AG09309 (cell line): ENCODE measurements at regions not wholly inside any gene's neighbourhood (a gene's known extent, or its start where the extent isn't known, plus 50 kb on each side); places are given as distances from the start of the nearest gene placed in this dataset.
"Not testable (repeated sequence)": the region's sequence is repeated elsewhere in the genome, so short reads cannot be mapped to it uniquely, and the experiment has no call there.

Experiments used
- DNase-seq: peaks from one replicate; pipeline ENCODE4 v3.0.0-alpha.2; 2010; ENCODE audit warnings: low read depth
- H3K4me3 ChIP-seq: 2 replicates; pipeline ENCODE4 v1.5.1; 2011; ENCODE audit warnings: mild to moderate bottlenecking, low read depth, low read length, moderate library complexity; ENCODE audit not compliant: control insufficient read depth
- CTCF ChIP-seq: IDR thresholded peaks from 2 replicates; pipeline ENCODE4 v1.5.1; 2011; ENCODE audit warnings: mild to moderate bottlenecking, low read depth, low read length, inconsistent platforms; ENCODE audit not compliant: insufficient read depth, control insufficient read depth; ENCODE audit errors: missing control alignments

- H3K4me3 ChIP-seq: no peak overlapping the region
- no peak for TF ChIP-seq CTCF
- DNase-seq: no peak
Observed at GRCh38 chr4:97072666-97073065, 1070.6 kb downstream of the STPG2 start.

- no peak for TF ChIP-seq CTCF
- no peak overlapping the region for H3K4me3 ChIP-seq
- DNase-seq: no peak
Observed at GRCh38 chr4:97073194-97073593, 1070.1 kb downstream of the STPG2 start.

GRCh38 chr4:97074531-97074930, 1068.7 kb downstream of the STPG2 start:
- no peak overlapping the region for H3K4me3 ChIP-seq
- TF ChIP-seq CTCF: no peak
- no peak for DNase-seq

- TF ChIP-seq CTCF: no peak
- H3K4me3 ChIP-seq: no peak overlapping the region
- DNase-seq: no peak
Observed at GRCh38 chr4:97081951-97082350, 1061.3 kb downstream of the STPG2 start.

- not testable (repeated sequence) for DNase-seq, H3K4me3 ChIP-seq
Observed at GRCh38 chr4:97097036-97097435, 1046.2 kb downstream of the STPG2 start.

GRCh38 chr4:97101171-97101570, 1042.1 kb downstream of the STPG2 start:
- H3K4me3 ChIP-seq, DNase-seq: not testable (repeated sequence)

- no peak overlapping the region for H3K4me3 ChIP-seq
- no peak for TF ChIP-seq CTCF
- no peak for DNase-seq
Observed at GRCh38 chr4:97103252-97103651, 1040.0 kb downstream of the STPG2 start.

- no peak for TF ChIP-seq CTCF
- no peak overlapping the region for H3K4me3 ChIP-seq
- no peak for DNase-seq
Observed at GRCh38 chr4:97104006-97104405, 1039.3 kb downstream of the STPG2 start.
